ENCODE measurements at regions not wholly inside any gene's neighbourhood (a gene's known extent, or its start where the extent isn't known, plus 50 kb on each side); places are given as distances from the start of the nearest gene placed in this dataset.
"Not testable (repeated sequence)": the region's sequence is repeated elsewhere in the genome, so short reads cannot be mapped to it uniquely, and the experiment has no call there.

- FAIRE-seq = no peak
These were observed 114.0 kb downstream of the FHIP1A start for GRCh38 chr4:151522866-151523519.

GRCh38 chr4:151524610-151525009 lies 115.6 kb downstream of the FHIP1A start:
- no peak for FAIRE-seq

- not testable (repeated sequence) for FAIRE-seq
These were observed 117.5 kb downstream of the FHIP1A start for GRCh38 chr4:151526489-151526888.

- FAIRE-seq = no peak
These were observed 118.7 kb downstream of the FHIP1A start for GRCh38 chr4:151527699-151528098.

GRCh38 chr4:151529187-151529586 lies 120.2 kb downstream of the FHIP1A start:
- FAIRE-seq = no peak

- FAIRE-seq = no peak
These were observed 121.3 kb downstream of the FHIP1A start for GRCh38 chr4:151530230-151530629.

- no peak for FAIRE-seq
These were observed 121.8 kb downstream of the FHIP1A start for GRCh38 chr4:151530783-151531182.

GRCh38 chr4:151532001-151532708 lies 123.2 kb downstream of the FHIP1A start:
- no peak for FAIRE-seq

GRCh38 chr4:151534195-151534594 lies 125.2 kb downstream of the FHIP1A start:
- FAIRE-seq = no peak

- FAIRE-seq = peak; percentile 21
These were observed 126.4 kb downstream of the FHIP1A start for GRCh38 chr4:151535366-151535765.

GRCh38 chr4:151537687-151538086 lies 128.7 kb downstream of the FHIP1A start:
- no peak for FAIRE-seq

GRCh38 chr4:151538963-151539362 lies 130.0 kb downstream of the FHIP1A start:
- no peak for FAIRE-seq

GRCh38 chr4:151540728-151541388 lies 131.9 kb downstream of the FHIP1A start:
- FAIRE-seq = no peak

GRCh38 chr4:151541389-151542071 lies 132.6 kb downstream of the FHIP1A start:
- no peak for FAIRE-seq

GRCh38 chr4:151548708-151549107 lies 139.7 kb downstream of the FHIP1A start:
- no peak for FAIRE-seq

GRCh38 chr4:151549378-151549777 lies 140.4 kb downstream of the FHIP1A start:
- FAIRE-seq = not testable (repeated sequence)

GRCh38 chr4:151553874-151554273 lies 144.9 kb downstream of the FHIP1A start:
- FAIRE-seq = no peak

GRCh38 chr4:151555151-151555945 lies 146.4 kb downstream of the FHIP1A start:
- peak; percentile 31 for FAIRE-seq

- FAIRE-seq = no peak
These were observed 149.6 kb downstream of the FHIP1A start for GRCh38 chr4:151558496-151559113.

- FAIRE-seq = no peak
These were observed 150.6 kb downstream of the FHIP1A start for GRCh38 chr4:151559595-151559994.

GRCh38 chr4:151561551-151562256 lies 152.7 kb downstream of the FHIP1A start:
- no peak for FAIRE-seq

All from colon (tissue), 2 donors.